OCI-LY3 (cell line): ENCODE measurements at regions not wholly inside any gene's neighbourhood (a gene's known extent, or its start where the extent isn't known, plus 50 kb on each side); places are given as distances from the start of the nearest gene placed in this dataset.

Experiments
- EZH2phosphoT487 ChIP-seq: fragments of 200-600 bp; shearing (Covaris generic); IDR thresholded peaks from 2 replicates; pipeline ENCODE4 v1.6.1; 2018; ENCODE audit warnings: antibody characterized with exemption, mixed run types, low read depth
- TF ChIP-seq, protein P1 (sequence below): fragments of 200-600, 300-600 bp; sonication (generic); IDR thresholded peaks from 2 replicates; pipeline ENCODE4 v1.5.1; 2014; ENCODE audit warnings: antibody characterized with exemption, low read length, low read depth

DNA sequence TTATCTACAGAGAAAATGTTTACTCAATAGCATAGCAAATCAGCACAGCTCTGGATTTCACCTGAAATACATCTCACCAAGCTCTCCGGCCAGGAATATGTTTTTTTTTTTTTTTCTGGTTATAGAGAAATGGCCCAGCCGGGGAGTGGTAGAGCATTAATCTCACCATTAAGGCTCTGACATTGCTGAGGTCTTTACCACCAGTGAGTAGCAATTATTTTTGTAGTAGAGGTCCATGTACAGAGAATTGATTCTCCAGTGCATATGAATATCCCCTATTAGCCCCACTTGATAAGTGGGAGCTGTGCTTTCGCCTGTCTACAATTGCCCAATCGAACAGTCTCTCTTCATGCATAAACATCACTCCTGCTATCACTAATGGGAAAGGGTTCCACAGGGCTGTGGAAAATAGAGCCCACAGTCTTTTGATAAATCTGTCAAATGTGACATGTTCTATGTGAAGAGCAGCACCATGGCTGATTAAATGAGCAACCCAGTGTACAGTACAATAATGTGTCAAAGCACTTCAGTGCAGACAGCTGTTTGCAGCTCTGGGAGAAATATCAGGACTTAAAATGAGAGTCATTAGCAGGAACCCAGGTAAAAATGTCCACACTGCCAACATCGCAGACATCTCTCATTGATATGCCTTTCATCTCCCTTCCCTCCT, 227.1 kb upstream of the ID4 start:
- TF ChIP-seq EZH2phosphoT487: no peak
- TF ChIP-seq, protein P1, sequence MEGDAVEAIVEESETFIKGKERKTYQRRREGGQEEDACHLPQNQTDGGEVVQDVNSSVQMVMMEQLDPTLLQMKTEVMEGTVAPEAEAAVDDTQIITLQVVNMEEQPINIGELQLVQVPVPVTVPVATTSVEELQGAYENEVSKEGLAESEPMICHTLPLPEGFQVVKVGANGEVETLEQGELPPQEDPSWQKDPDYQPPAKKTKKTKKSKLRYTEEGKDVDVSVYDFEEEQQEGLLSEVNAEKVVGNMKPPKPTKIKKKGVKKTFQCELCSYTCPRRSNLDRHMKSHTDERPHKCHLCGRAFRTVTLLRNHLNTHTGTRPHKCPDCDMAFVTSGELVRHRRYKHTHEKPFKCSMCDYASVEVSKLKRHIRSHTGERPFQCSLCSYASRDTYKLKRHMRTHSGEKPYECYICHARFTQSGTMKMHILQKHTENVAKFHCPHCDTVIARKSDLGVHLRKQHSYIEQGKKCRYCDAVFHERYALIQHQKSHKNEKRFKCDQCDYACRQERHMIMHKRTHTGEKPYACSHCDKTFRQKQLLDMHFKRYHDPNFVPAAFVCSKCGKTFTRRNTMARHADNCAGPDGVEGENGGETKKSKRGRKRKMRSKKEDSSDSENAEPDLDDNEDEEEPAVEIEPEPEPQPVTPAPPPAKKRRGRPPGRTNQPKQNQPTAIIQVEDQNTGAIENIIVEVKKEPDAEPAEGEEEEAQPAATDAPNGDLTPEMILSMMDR: no peak
